ENCODE measurements at regions not wholly inside any gene's neighbourhood (a gene's known extent, or its start where the extent isn't known, plus 50 kb on each side); places are given as distances from the start of the nearest gene placed in this dataset.

- DNase-seq: no peak
Measured at GRCh38 chr2:204187229-204188083, 250.9 kb downstream of the ICOS start.

- no peak for DNase-seq
Measured at GRCh38 chr2:204191574-204191973, 255.0 kb downstream of the ICOS start.

GRCh38 chr2:204195498-204195897 is 258.9 kb downstream of the ICOS start:
- DNase-seq: no peak

- no peak for DNase-seq
Measured at GRCh38 chr2:204197336-204198005, 260.9 kb downstream of the ICOS start.

GRCh38 chr2:204199357-204199756 is 262.8 kb downstream of the ICOS start:
- DNase-seq: no peak

- no peak for DNase-seq
Measured at GRCh38 chr2:204201507-204201906, 264.9 kb downstream of the ICOS start.

- DNase-seq: no peak
Measured at GRCh38 chr2:204202253-204202652, 265.7 kb downstream of the ICOS start.

GRCh38 chr2:204203704-204204103 is 267.1 kb downstream of the ICOS start:
- DNase-seq: no peak

- DNase-seq: no peak
Measured at GRCh38 chr2:204205082-204205481, 268.5 kb downstream of the ICOS start.

GRCh38 chr2:204205538-204205937 is 269.0 kb downstream of the ICOS start:
- DNase-seq: no peak

GRCh38 chr2:204207866-204208265 is 271.3 kb downstream of the ICOS start:
- DNase-seq: no peak

GRCh38 chr2:204213588-204213987 is 277.0 kb downstream of the ICOS start:
- no peak for DNase-seq

- DNase-seq: no peak
Measured at GRCh38 chr2:204218040-204218439, 281.5 kb downstream of the ICOS start.

GRCh38 chr2:204219196-204219595 is 282.6 kb downstream of the ICOS start:
- DNase-seq: no peak

GRCh38 chr2:204220896-204221295 is 284.3 kb downstream of the ICOS start:
- no peak for DNase-seq

- DNase-seq: no peak
Measured at GRCh38 chr2:204223046-204223445, 286.5 kb downstream of the ICOS start.

- no peak for DNase-seq
Measured at GRCh38 chr2:204223544-204223943, 287.0 kb downstream of the ICOS start.

- no peak for DNase-seq
Measured at GRCh38 chr2:204225671-204226073, 289.1 kb downstream of the ICOS start.

- no peak for DNase-seq
Measured at GRCh38 chr2:204226305-204226880, 289.8 kb downstream of the ICOS start.

GRCh38 chr2:204228169-204228886 is 291.8 kb downstream of the ICOS start:
- peak; percentile 87 for DNase-seq

- DNase-seq: no peak
Measured at GRCh38 chr2:204234248-204234647, 297.7 kb downstream of the ICOS start.

- no peak for DNase-seq
Measured at GRCh38 chr2:204234879-204235278, 298.3 kb downstream of the ICOS start.

- no peak for DNase-seq
Measured at GRCh38 chr2:204237416-204237815, 300.9 kb downstream of the ICOS start.
